ENCODE measurements at regions not wholly inside any gene's neighbourhood (a gene's known extent, or its start where the extent isn't known, plus 50 kb on each side); places are given as distances from the start of the nearest gene placed in this dataset.

- Histone ChIP-seq H3K9me2 (replicated peaks; ENCODE audit: insufficient read depth, low read length) (no peaks in the 10 kb centered on the region), H3K9ac (ENCODE audit: low read length) (no peak overlapping the region), H3K4me2 (ENCODE audit: low read depth, low read length) (no peak overlapping the region), H3K4me3 (ENCODE audit: low read length) (no peak overlapping the region), H3F3A (ENCODE audit: insufficient read depth, low read length) (no peaks in the 10 kb centered on the region), H2AFZ (ENCODE audit: low read length) (no peak overlapping the region), H3K4me1 (ENCODE audit: low read length) (no peaks in the 10 kb centered on the region), H3K27me3 (replicated peaks; ENCODE audit: insufficient read depth, low read length) (no peaks in the 10 kb centered on the region), H3K79me2 (ENCODE audit: low read length) (no peaks in the 10 kb centered on the region), H3K27ac (ENCODE audit: low read length) (no peak overlapping the region), H3K9me3 (replicated peaks; ENCODE audit: insufficient read depth, low read length) (no peaks in the 10 kb centered on the region), H3K36me3 (replicated peaks; ENCODE audit: insufficient read depth, low read length) (no peaks in the 10 kb centered on the region), H4K20me1 (ENCODE audit: insufficient read depth, low read length) (no peaks in the 10 kb centered on the region)
- no peak for TF ChIP-seq CTCF (IDR thresholded peaks at IDR 0.05; ENCODE audit: low read length)
- TF ChIP-seq EZH2 (optimal IDR thresholded peaks at IDR 0.05; ENCODE audit: low read depth, low read length): no peak
- no peak for DNase-seq
Measured at GRCh38 chr5:57896576-57896975, 414.0 kb upstream of the ACTBL2 start.

GRCh38 chr5:57895766-57896165 is 413.2 kb upstream of the ACTBL2 start:
- H3K36me3 ChIP-seq (replicated peaks; ENCODE audit: insufficient read depth, low read length): no peaks in the 10 kb centered on the region

GRCh38 chr5:57893926-57894325 is 411.3 kb upstream of the ACTBL2 start:
- Histone ChIP-seq H3K27ac (ENCODE audit: low read length) (no peak overlapping the region), H2AFZ (ENCODE audit: low read length) (no peak overlapping the region), H3F3A (ENCODE audit: insufficient read depth, low read length) (no peaks in the 10 kb centered on the region), H3K9me3 (replicated peaks; ENCODE audit: insufficient read depth, low read length) (no peaks in the 10 kb centered on the region), H3K36me3 (replicated peaks; ENCODE audit: insufficient read depth, low read length) (no peaks in the 10 kb centered on the region), H3K9me2 (replicated peaks; ENCODE audit: insufficient read depth, low read length) (no peaks in the 10 kb centered on the region), H3K4me3 (ENCODE audit: low read length) (no peak overlapping the region), H3K79me2 (ENCODE audit: low read length) (no peaks in the 10 kb centered on the region), H3K4me2 (ENCODE audit: low read depth, low read length) (no peak overlapping the region), H3K9ac (ENCODE audit: low read length) (no peak overlapping the region), H3K4me1 (ENCODE audit: low read length) (no peaks in the 10 kb centered on the region), H4K20me1 (ENCODE audit: insufficient read depth, low read length) (no peaks in the 10 kb centered on the region), H3K27me3 (replicated peaks; ENCODE audit: insufficient read depth, low read length) (no peaks in the 10 kb centered on the region)
- DNase-seq: no peak
- no peak for TF ChIP-seq EZH2phosphoT487 (IDR thresholded peaks at IDR 0.05; ENCODE audit: low read length)

More at GRCh38 chr5:57895766-57896165, 413.2 kb upstream of the ACTBL2 start:
- DNase-seq: no peak
- H3K4me3 ChIP-seq (ENCODE audit: low read length): no peak overlapping the region
- H4K20me1 ChIP-seq (ENCODE audit: insufficient read depth, low read length): no peaks in the 10 kb centered on the region
- H3K4me1 ChIP-seq (ENCODE audit: low read length): no peaks in the 10 kb centered on the region
- no peaks in the 10 kb centered on the region for H3K27me3 ChIP-seq (replicated peaks; ENCODE audit: insufficient read depth, low read length)
- H3K9me2 ChIP-seq (replicated peaks; ENCODE audit: insufficient read depth, low read length): no peaks in the 10 kb centered on the region
- H3K79me2 ChIP-seq (ENCODE audit: low read length): no peaks in the 10 kb centered on the region
- H3K27ac ChIP-seq (ENCODE audit: low read length): no peak overlapping the region
- no peak overlapping the region for H2AFZ ChIP-seq (ENCODE audit: low read length)
- no peaks in the 10 kb centered on the region for H3K9me3 ChIP-seq (replicated peaks; ENCODE audit: insufficient read depth, low read length)
- no peak overlapping the region for H3K9ac ChIP-seq (ENCODE audit: low read length)
- H3F3A ChIP-seq (ENCODE audit: insufficient read depth, low read length): no peaks in the 10 kb centered on the region
- H3K4me2 ChIP-seq (ENCODE audit: low read depth, low read length): no peak overlapping the region
- TF ChIP-seq EZH2phosphoT487 (IDR thresholded peaks at IDR 0.05; ENCODE audit: low read length) (no peak), EZH2 (optimal IDR thresholded peaks at IDR 0.05; ENCODE audit: low read depth, low read length) (no peak), CTCF (IDR thresholded peaks at IDR 0.05; ENCODE audit: low read length) (no peak)

- DNase-seq: no peak
- TF ChIP-seq EZH2phosphoT487 (IDR thresholded peaks at IDR 0.05; ENCODE audit: low read length): no peak
- no peak for TF ChIP-seq EZH2 (optimal IDR thresholded peaks at IDR 0.05; ENCODE audit: low read depth, low read length)
- no peak for TF ChIP-seq CTCF (IDR thresholded peaks at IDR 0.05; ENCODE audit: low read length)
- H3K9me2 ChIP-seq (replicated peaks; ENCODE audit: insufficient read depth, low read length): no peaks in the 10 kb centered on the region
- H3K36me3 ChIP-seq (replicated peaks; ENCODE audit: insufficient read depth, low read length): no peaks in the 10 kb centered on the region
- no peaks in the 10 kb centered on the region for H3K4me1 ChIP-seq (ENCODE audit: low read length)
- H3F3A ChIP-seq (ENCODE audit: insufficient read depth, low read length): no peaks in the 10 kb centered on the region
- H3K27ac ChIP-seq (ENCODE audit: low read length): no peak overlapping the region
- no peak overlapping the region for H3K4me3 ChIP-seq (ENCODE audit: low read length)
- no peak overlapping the region for H3K9ac ChIP-seq (ENCODE audit: low read length)
- H3K27me3 ChIP-seq (replicated peaks; ENCODE audit: insufficient read depth, low read length): no peaks in the 10 kb centered on the region
- no peaks in the 10 kb centered on the region for H4K20me1 ChIP-seq (ENCODE audit: insufficient read depth, low read length)
- H3K9me3 ChIP-seq (replicated peaks; ENCODE audit: insufficient read depth, low read length): no peaks in the 10 kb centered on the region
- no peak overlapping the region for H2AFZ ChIP-seq (ENCODE audit: low read length)
- H3K79me2 ChIP-seq (ENCODE audit: low read length): no peaks in the 10 kb centered on the region
- H3K4me2 ChIP-seq (ENCODE audit: low read depth, low read length): no peak overlapping the region
Measured at GRCh38 chr5:57891443-57891842, 408.8 kb upstream of the ACTBL2 start.

Measured in MM.1S (cell line).